RPMI7951 (cell line): ENCODE measurements at regions not wholly inside any gene's neighbourhood (a gene's known extent, or its start where the extent isn't known, plus 50 kb on each side); places are given as distances from the start of the nearest gene placed in this dataset.
"Not testable (repeated sequence)": the region's sequence is repeated elsewhere in the genome, so short reads cannot be mapped to it uniquely, and the experiment has no call there.

Experiments used
- DNase-seq: peaks from one replicate; pipeline ENCODE4 v3.0.0-alpha.2; 2012; ENCODE audit warnings: low read depth

DNA sequence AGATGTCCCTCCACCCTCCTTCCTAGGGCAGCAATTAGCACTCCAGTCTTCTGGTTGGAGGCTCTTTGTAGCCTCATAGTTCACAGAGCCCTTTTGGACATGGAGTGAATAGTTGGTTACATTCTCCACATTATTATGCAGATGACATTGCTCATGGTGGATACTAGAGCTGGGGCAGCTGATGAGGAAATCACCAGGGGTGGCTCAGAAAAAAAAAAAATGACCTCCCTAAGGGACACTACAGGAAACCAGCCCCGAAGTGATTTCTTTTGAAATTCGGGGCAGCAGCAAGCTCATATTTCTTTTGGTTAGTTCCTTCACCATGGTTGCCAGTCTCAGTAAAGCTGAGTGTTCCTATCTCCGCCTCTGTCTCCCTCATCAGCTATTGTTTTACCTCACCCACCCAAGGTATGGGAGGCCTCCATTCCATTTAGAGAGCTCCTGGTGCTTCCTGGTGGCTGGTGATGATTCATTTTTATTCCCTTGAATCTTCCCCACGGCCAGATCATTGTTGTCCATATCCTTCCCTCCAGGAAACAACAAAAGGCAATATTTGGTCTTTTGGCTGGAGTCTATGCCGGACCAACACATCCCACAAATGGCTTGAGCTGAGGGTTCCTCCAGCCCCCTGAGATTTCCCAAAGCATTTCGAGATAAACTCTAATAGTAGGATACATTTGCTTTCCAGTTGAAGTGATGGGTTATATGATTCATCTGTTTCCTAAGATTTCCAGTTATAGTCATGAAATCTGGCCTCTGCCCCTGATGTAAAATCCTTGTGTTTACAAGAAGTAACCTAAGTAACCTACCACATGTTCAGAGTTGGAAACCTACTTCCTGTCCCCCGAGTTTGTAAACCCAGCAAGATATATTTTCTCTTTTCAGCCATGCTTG is 56.2 kb upstream of the NID2 start:
- DNase-seq, result peak; percentile 75

DNA sequence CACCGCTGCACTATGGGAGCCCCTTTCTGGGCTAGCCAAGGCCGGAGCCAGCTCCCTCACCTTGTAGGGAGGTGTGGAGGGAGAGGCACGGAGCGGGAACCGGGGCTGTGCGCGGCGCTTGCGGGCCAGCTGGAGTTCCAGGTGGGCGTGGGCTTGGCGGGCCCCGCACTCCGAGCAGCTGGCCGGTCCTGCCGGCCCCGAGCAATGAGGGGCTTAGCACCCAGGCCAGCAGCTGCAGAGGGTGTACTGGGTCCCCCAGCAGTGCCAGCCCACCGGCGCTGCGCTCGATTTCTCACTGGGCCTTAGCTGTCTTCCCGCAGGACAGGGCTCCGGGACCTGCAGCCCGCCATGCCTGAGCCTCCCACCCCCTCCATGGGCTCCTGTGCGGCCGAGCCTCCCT is 53.3 kb upstream of the NID2 start:
- not testable (repeated sequence) for DNase-seq

DNA sequence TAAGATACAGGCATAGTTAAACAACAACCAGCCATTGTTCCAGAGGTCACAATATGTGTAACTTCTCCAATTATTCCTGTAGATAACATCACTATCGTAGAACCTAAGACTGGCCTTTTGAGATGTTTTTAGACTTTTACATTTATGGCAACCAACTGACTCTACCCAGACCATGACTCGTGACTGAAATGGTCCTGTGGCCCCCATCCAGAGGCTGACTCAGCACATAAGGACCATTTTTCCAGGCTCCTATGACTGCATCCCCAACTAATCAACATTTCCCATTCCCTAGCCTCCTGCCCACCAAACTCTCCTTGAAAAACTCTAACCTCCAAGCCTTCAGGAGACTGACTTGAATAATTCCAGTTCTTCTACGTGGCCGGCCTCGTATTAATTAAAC is 52.6 kb upstream of the NID2 start:
- DNase-seq, result no peak

DNA sequence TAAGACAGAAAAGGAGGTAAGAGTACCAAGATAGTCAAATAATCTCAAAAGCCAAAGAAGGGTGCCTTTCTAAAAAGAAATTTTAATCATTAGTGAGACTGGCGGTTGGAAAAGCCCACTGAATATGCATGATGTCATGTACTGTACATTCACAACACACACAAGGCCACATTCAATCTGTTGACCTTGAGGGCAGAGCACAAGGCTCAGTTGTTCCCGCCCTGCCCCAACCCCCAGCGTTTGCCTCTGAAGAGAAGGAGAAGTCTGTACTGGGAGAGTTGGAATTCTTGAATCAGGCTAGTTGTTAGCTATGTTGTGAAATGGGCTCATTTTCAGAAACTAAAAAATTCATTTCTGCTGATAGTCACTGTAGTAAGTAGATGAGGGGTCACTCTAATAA is 50.2 kb upstream of the NID2 start:
- peak; percentile 48 for DNase-seq
